Mucosa of rectum (tissue), 2 donors: ENCODE measurements at regions not wholly inside any gene's neighbourhood (a gene's known extent, or its start where the extent isn't known, plus 50 kb on each side); places are given as distances from the start of the nearest gene placed in this dataset.

ENCODE experiments used
- H3K27ac ChIP-seq, 2 donors: one replicate each; pipeline ENCODE4 v1.7.0; 2013; ENCODE audit warnings: inconsistent platforms in 2 of 2, low read depth in 2 of 2, low read length in 2 of 2
- H3K27me3 ChIP-seq, 2 donors: one replicate each; pipeline ENCODE4 v1.7.0; 2013; ENCODE audit warnings: low read length in 2 of 2; ENCODE audit not compliant: control insufficient read depth in 2 of 2, insufficient read depth in 2 of 2
- H3K36me3 ChIP-seq, 2 donors: one replicate each; pipeline ENCODE4 v1.7.0; 2013; ENCODE audit warnings: low read length in 2 of 2; ENCODE audit not compliant: control insufficient read depth in 2 of 2, insufficient read depth in 2 of 2
- H3K4me1 ChIP-seq, 2 donors: one replicate each; pipeline ENCODE4 v1.7.0; 2013; ENCODE audit warnings: low read length in 2 of 2, mild to moderate bottlenecking in 1 of 2; ENCODE audit not compliant: control insufficient read depth in 2 of 2, insufficient read depth in 2 of 2
- H3K4me3 ChIP-seq, 2 donors: one replicate each; pipeline ENCODE4 v1.7.0; 2013; ENCODE audit warnings: low read length in 2 of 2
- H3K9ac ChIP-seq, 2 donors: one replicate each; pipeline ENCODE4 v1.7.0; 2013; ENCODE audit warnings: low read length in 2 of 2, low read depth in 1 of 2, mild to moderate bottlenecking in 1 of 2
- H3K9me3 ChIP-seq, 2 donors: one replicate each; pipeline ENCODE4 v1.7.0; 2013; ENCODE audit warnings: low read length in 2 of 2; ENCODE audit not compliant: control insufficient read depth in 2 of 2
- donor health status: healthy.
- donor health status: Normal muscosa, but diverticular disease.

DNA sequence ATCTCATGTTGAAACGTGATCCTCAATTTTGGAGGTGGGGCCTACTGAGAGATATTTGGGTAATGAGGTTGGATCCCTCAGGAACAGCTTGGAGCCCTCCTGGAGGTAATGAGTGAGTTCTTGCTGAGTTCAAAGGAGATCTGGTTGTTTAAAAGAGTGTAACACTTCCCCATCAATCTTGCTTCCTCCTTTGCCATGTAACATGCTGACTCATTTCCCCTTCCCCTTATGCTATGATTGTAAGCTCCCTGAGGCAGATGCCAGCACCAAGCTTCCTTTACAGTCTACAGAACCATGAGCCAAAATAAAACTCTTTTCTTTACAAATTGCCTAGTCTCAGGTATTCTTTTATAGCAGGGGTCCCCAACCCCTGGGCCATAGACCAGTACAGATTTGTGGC is 352.3 kb downstream of the SLCO4C1 start:
- Histone ChIP-seq H3K36me3 (no peaks in the 10 kb centered on the region), H3K27ac (no peak overlapping the region), H3K9ac (no peak overlapping the region), H3K4me3 (no peak overlapping the region), H3K9me3 (no peaks in the 10 kb centered on the region), H3K4me1 (peaks cover 0 to 2% of the 10 kb centered on the region in 2 donors), H3K27me3 (no peaks in the 10 kb centered on the region)

DNA sequence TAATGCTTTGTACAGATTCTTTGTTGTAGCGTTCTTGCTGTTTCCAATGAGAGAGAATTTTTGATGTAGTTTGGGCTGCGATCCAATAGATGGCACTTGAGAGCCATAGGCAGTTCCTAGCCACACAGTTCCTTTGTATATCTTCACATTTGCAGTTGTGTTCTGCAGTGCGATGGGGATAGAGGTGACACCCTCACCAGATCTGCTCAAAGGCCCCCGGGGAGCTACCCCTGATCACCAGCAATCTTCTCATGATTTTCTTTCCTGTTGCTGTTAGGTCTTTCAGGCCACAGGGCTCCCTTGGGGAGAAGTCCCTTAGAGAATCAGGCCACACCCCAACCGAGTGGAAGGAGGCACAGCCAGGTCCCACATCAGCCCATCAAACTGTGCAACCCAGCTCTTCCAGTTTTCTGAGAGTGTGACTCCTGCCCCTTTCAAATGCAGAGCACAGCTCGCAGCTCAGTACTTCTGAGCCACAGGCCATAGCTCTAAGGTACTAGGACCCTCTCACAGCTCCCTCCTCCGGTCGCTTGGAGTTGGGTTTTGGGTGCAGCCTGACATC is 353.7 kb downstream of the SLCO4C1 start:
- Histone ChIP-seq H3K36me3 (no peaks in the 10 kb centered on the region), H3K4me3 (no peak overlapping the region), H3K4me1 (peaks cover 0 to 2% of the 10 kb centered on the region in 2 donors), H3K9ac (no peak overlapping the region), H3K27ac (no peak overlapping the region), H3K9me3 (no peaks in the 10 kb centered on the region), H3K27me3 (no peaks in the 10 kb centered on the region)

DNA sequence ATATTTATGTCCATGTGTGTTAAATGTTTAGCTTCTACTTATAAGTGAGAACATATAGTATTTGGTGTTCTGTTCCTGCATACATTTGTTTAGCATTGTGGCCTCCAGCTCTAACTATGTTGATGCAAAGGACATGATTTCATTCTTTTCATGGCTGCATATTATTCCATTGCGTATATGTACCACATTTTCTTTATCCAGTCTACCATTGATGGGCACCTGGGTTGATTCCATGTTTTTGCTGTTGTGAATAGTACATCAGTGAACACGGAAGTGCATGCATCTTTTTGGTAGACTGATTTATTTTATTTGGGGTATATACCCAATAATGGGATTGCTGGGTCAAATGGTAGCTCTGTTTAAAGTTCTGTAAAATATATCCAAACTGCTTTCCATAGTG is 359.0 kb downstream of the SLCO4C1 start:
- no peak overlapping the region for H3K9ac ChIP-seq
- no peak overlapping the region for H3K4me3 ChIP-seq
- no peaks in the 10 kb centered on the region for H3K36me3 ChIP-seq
- H3K27ac ChIP-seq, result no peak overlapping the region
- H3K27me3 ChIP-seq, result no peaks in the 10 kb centered on the region
- H3K9me3 ChIP-seq, result no peaks in the 10 kb centered on the region
- H3K4me1 ChIP-seq, result no peaks in the 10 kb centered on the region

DNA sequence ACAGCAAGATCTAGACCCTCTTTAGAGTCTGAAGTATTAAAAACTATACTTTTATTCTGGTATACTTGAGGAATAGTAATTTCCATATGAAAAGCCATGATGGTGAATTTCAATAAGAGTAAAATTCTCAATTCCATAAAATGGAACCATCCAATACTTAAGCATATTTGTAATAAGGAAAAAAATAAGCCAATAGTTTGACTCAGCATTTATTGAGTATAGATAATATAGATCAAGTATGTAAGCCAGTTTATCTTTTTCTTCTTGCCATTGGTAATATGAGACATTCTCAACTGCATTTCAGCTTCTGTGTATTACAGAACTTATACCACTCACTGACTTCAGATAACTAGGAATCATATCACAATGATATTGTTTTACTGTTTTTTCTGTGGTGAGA is 361.0 kb downstream of the SLCO4C1 start:
- Histone ChIP-seq H3K9ac (no peak overlapping the region), H3K4me1 (no peaks in the 10 kb centered on the region), H3K4me3 (no peak overlapping the region), H3K27me3 (no peaks in the 10 kb centered on the region), H3K9me3 (no peaks in the 10 kb centered on the region), H3K36me3 (no peaks in the 10 kb centered on the region), H3K27ac (no peak overlapping the region)

DNA sequence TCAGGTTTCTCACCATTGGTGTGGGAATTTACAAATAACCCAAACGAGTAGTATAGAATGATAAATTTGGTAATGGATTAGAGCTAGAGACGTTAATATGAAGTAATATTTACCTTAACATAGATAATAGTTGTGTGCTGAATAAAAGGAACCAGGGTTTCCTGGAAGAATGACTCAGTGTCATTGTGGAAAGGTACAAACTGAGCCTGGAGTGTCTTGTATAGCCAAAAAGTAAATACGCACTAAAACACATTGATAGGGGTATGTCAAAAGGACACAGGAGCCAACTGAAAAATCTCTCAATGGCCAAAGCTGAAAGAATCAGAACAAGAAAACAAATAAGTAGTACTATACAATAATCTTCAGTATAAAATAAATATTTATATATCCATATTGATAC is 363.5 kb downstream of the SLCO4C1 start:
- Histone ChIP-seq H3K9me3 (no peaks in the 10 kb centered on the region), H3K27me3 (no peaks in the 10 kb centered on the region), H3K36me3 (no peaks in the 10 kb centered on the region), H3K4me1 (no peaks in the 10 kb centered on the region), H3K9ac (no peak overlapping the region), H3K27ac (no peak overlapping the region), H3K4me3 (no peak overlapping the region)

DNA sequence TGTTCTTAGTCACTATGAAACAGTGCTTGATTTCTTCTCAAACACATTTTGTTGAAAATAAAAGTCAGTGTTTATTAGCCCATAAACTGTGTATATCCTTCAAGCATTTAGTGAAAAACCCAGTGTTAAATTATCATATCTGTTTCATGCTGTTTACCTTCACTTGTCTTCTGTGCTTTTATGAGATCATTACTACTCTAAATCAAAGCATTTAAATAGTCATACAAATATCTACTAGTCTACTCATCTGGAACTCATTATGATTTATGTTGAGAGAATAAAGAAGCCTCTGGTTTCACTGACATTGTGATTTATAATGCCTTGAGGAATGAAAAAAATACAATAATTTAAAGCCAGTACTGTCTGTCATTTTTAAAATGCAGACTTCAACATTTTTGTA is 366.5 kb downstream of the SLCO4C1 start:
- no peaks in the 10 kb centered on the region for H3K9me3 ChIP-seq

DNA sequence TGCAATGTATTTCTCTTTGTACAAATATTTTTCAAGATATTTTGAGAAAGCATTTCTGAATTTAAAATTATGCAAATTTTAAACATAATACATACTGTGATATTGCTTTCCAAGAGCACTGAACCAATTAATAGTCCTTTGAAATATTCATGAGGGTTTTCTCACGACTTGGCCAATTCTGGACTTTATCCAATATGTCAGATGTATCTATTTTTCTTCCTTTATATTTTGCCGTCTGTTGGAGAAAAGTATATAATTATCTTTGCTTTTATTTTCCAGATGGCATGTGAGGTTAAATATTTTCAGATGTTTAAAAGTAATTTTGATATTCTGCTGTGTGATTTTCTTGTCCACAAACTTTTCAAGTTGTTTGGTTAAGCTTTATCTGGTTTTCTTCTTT is 378.9 kb downstream of the SLCO4C1 start:
- Histone ChIP-seq H3K9me3 (no peaks in the 10 kb centered on the region), H3K9ac (no peak overlapping the region), H3K27ac (no peak overlapping the region), H3K4me1 (no peaks in the 10 kb centered on the region), H3K4me3 (no peak overlapping the region), H3K27me3 (no peaks in the 10 kb centered on the region), H3K36me3 (no peaks in the 10 kb centered on the region)

More for the DNA sequence above, 366.5 kb downstream of the SLCO4C1 start:
- H3K9ac ChIP-seq, result no peak overlapping the region
- no peak overlapping the region for H3K27ac ChIP-seq
- H3K4me3 ChIP-seq, result no peak overlapping the region
- H3K4me1 ChIP-seq, result no peaks in the 10 kb centered on the region
- H3K27me3 ChIP-seq, result no peaks in the 10 kb centered on the region
- no peaks in the 10 kb centered on the region for H3K36me3 ChIP-seq

DNA sequence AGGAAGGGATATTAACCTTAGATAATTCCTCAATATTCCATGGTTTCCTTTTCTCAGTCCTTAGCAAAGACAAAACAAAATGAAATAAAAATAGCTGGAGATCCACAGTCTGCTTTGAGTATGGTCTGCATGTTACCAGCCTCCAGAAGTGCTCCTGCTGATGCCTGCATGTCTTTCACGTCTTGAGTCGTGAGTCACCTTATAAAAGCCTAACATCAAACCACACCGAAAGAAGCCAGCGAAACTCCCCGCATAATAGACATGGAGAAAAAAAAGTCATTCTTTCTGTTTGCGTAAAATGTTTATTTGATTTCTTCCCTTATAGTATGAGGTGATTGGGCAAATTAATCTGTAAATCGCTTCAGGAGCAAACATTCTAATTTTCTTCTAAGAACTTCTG is 380.5 kb downstream of the SLCO4C1 start:
- Histone ChIP-seq H3K4me3 (no peak overlapping the region), H3K9ac (no peak overlapping the region), H3K36me3 (no peaks in the 10 kb centered on the region), H3K9me3 (no peaks in the 10 kb centered on the region), H3K27ac (no peak overlapping the region), H3K4me1 (no peaks in the 10 kb centered on the region), H3K27me3 (no peaks in the 10 kb centered on the region)

DNA sequence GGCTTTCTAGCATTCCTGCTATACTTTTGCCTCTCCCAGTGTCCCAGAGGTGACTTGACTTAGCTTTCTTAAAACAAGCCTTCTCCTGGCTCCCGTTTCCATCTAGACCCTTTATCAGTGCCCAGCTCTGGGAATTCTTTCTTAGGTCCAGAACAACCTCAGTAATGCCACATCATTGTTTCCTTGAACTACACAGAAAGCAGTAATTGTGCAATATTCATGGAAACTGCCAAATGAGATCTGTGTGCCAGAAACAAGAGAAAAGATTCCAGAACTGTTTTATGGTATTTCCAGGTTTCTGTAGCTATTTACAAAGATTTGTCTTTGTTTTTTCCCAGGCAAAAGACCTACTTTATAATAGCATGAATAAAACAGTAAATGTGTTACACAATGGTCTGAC is 391.3 kb downstream of the SLCO4C1 start:
- no peaks in the 10 kb centered on the region for H3K4me1 ChIP-seq
- H3K36me3 ChIP-seq, result no peaks in the 10 kb centered on the region
- H3K9ac ChIP-seq, result no peak overlapping the region
- no peaks in the 10 kb centered on the region for H3K27me3 ChIP-seq
- H3K27ac ChIP-seq, result no peak overlapping the region
- H3K9me3 ChIP-seq, result no peaks in the 10 kb centered on the region
- no peak overlapping the region for H3K4me3 ChIP-seq

DNA sequence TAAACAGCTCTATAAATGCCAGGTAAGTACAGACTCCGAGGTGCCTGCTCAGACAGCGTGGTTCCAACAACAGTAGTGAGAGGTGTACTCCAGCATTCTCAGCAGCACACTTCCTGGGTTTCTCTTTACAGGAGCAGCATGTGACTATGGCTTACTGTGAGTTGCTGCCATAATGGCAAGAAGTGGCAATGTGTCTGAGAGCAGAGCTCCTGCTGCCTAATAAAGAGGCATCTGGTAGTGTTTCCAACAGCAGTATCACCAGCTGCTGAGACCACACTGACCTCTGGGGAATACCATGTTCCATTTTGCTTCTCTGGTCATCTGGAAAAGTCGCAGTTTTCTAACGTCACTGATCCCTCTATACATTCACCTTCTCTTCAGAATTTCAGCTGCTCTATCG is 398.2 kb downstream of the SLCO4C1 start:
- H3K4me3 ChIP-seq, result no peak overlapping the region
- no peak overlapping the region for H3K27ac ChIP-seq
- H3K36me3 ChIP-seq, result no peaks in the 10 kb centered on the region
- no peaks in the 10 kb centered on the region for H3K4me1 ChIP-seq
- no peaks in the 10 kb centered on the region for H3K27me3 ChIP-seq
- H3K9me3 ChIP-seq, result no peaks in the 10 kb centered on the region
- H3K9ac ChIP-seq, result no peak overlapping the region

DNA sequence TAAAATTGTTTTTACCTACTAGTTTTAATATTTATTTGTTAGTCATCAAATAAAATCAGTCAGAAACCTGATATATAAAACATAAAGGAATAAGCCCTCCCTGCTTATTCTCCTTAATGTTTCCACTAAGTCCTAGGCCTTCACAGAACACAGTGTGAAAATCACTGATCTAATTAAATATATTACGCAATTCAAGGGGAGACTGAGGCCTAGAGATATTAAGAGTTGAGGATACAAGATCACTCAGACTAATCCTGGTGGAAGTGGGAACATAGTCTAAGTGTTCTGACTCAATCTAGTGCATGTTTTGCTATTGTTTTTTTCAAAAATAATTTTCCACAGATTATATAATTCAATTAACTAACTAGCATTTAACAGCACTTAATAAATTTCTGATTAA is 401.1 kb downstream of the SLCO4C1 start:
- Histone ChIP-seq H3K4me3 (no peak overlapping the region), H3K27me3 (no peaks in the 10 kb centered on the region), H3K27ac (no peak overlapping the region), H3K9me3 (no peaks in the 10 kb centered on the region), H3K4me1 (no peaks in the 10 kb centered on the region), H3K36me3 (no peaks in the 10 kb centered on the region), H3K9ac (no peak overlapping the region)
